ENCODE measurements at regions not wholly inside any gene's neighbourhood (a gene's known extent, or its start where the extent isn't known, plus 50 kb on each side); places are given as distances from the start of the nearest gene placed in this dataset.

GRCh38 chr4:13261486-13262257 lies 222.5 kb downstream of the RAB28 start:
- TF ChIP-seq, protein P1, sequence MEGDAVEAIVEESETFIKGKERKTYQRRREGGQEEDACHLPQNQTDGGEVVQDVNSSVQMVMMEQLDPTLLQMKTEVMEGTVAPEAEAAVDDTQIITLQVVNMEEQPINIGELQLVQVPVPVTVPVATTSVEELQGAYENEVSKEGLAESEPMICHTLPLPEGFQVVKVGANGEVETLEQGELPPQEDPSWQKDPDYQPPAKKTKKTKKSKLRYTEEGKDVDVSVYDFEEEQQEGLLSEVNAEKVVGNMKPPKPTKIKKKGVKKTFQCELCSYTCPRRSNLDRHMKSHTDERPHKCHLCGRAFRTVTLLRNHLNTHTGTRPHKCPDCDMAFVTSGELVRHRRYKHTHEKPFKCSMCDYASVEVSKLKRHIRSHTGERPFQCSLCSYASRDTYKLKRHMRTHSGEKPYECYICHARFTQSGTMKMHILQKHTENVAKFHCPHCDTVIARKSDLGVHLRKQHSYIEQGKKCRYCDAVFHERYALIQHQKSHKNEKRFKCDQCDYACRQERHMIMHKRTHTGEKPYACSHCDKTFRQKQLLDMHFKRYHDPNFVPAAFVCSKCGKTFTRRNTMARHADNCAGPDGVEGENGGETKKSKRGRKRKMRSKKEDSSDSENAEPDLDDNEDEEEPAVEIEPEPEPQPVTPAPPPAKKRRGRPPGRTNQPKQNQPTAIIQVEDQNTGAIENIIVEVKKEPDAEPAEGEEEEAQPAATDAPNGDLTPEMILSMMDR (IDR thresholded peaks at IDR 0.05) = no peak
- TF ChIP-seq POLR2A (IDR thresholded peaks at IDR 0.05) = no peak
- TF ChIP-seq POLR2AphosphoS5 (IDR thresholded peaks at IDR 0.05) = no peak
